GM19328 (cell line): ENCODE measurements at regions not wholly inside any gene's neighbourhood (a gene's known extent, or its start where the extent isn't known, plus 50 kb on each side); places are given as distances from the start of the nearest gene placed in this dataset.
"Not testable (repeated sequence)": the region's sequence is repeated elsewhere in the genome, so short reads cannot be mapped to it uniquely, and the experiment has no call there.

Experiments used
- ATAC-seq: cut with Tn5 transposase; IDR thresholded peaks from one replicate; pipeline ENCODE4 v1.9.1; 2021; ENCODE audit warnings: mild to moderate bottlenecking, moderate library complexity; ENCODE audit not compliant: unreplicated experiment

- ATAC-seq = not testable (repeated sequence)
Observed at GRCh38 chr21:14009238-14009981, 201.3 kb downstream of the LIPI start.

DNA sequence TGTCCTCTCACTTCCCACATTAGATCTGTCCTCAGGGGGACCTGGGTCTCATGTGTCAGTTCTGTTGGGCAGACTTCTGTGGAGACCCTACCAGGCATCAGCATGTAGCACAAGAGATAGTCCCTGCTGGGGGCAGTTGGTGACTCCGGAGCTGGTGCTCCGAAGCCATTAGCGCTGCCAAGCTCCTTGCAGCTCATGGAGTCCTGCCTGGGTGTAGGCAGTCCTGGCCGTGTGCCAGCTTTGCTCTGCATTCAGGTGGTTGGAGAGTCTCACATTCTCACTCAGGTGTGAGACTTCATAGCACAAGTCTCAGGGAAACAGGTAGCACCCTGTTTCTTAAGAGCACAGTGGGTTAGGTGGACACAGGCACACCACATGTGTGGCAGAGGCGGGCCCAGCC is 202.3 kb downstream of the LIPI start:
- ATAC-seq = not testable (repeated sequence)

GRCh38 chr21:14008006-14008405 is 202.7 kb downstream of the LIPI start:
- ATAC-seq = not testable (repeated sequence)

GRCh38 chr21:14006144-14006543 is 204.6 kb downstream of the LIPI start:
- ATAC-seq = not testable (repeated sequence)

DNA sequence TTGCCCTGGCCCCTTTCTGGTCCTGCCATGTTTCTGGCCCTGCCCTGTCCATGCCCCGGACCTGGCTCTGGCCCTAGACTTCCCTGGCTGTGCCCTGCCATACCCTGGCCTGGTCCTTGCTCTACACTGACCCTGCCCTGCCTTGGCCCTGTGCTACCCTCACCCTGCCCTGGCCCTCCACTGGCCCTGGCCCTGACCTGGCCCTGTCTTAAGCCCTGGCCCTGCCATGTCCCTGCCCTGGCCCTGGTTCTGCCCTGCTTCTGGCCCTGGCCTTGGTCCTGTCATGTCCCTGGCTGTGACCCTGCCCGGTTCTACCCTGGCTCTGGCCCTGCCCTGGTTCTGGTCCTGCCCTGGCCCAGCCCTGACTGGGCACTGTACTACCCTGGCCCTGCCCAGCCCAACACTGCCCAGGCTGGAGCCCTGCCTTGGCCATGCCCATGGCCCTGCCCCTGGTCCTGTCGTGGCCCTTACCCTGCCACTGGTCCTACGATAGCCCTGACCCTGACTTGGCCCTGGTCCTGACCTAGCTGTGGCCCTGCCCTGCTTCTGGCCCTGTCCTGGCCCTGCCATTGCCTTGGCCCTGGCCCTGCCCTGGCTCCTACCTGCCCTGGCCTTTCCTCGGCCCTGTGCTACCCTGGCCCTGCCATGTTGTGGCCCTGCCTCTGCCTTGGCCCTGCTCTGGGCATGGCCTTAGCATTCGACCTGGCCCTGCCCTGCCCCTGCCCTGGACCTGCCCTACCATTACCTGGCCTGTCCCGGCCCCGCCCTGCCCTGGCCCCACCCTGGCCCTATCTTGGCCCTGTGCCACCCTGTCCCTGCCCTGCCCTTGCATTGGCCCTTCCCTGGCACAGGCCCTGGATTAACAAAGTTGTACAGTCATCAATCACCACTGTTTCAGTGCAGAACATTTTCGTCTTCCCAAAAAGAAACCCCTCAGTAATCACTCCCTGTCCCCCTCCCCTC is 223.5 kb downstream of the LIPI start:
- not testable (repeated sequence) for ATAC-seq

DNA sequence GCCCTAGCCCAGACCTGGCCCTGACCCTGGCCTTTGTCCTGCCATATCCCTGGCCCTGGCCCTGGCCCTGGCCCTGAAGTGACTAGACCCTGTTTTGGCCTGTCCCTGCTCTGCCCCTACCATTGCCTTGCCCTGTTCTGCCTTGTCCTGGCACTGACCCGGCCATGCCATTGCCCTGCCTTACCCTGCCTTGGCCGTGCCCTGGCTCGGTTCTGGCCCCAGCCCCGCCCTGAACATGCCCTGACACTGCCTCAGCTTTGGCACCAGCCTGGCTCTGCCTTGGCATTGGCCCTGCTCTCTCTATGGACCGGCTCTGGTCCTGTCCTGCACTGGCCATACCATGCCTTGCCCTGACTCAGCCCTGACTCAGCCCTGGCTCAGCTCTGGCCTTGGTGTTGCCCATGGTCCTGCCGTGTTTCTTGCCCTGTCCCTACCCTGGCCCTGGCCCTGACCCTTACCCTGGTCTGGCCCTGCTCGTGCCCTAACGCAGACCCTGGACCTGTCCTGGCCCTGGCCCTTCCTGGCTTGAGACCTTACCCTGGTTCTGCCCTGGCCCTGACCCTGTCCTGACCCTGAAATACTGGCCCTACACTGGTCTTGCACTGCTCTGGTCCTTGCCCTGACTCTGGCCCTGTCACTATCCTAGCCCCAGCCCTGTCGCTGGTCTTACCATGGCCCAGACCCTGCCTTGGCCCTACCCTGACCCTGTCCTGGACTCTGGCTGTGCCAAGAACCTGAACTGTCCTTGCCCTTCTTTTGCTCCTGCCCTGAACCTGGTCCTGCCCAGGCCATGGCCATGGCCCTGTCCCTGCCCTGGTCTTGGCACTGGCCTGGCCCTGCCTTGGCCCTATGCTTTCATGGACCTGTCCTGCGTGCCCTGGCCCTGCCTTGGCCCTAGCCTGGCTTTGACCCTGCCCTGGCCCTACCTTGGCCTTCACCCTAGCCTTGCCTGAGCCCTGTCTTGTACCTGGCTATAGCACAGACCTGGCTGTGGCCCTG is 224.6 kb downstream of the LIPI start:
- not testable (repeated sequence) for ATAC-seq

- ATAC-seq = not testable (repeated sequence)
Observed at GRCh38 chr21:13985137-13985864, 225.5 kb downstream of the LIPI start.

DNA sequence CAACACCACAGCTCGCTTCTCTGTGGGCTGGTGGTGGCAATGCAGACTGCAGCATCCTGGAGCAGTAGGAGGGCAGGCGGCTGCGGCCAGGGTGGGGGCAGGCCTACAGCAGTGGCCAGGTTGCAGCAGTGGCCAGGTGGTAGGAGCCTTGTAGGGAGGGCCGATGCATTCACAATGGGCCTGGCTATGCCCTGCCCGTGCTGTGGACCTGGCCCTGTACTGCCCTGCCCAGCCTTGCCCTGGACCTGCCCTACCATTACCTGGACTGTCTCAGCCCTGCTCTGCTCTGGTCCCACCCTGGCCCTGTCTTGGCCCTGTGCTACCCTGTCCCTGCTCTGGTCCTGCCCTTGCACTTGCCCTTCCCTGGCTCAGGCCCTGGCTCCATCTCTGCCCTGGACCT is 226.0 kb downstream of the LIPI start:
- not testable (repeated sequence) for ATAC-seq

GRCh38 chr21:13981176-13982087 is 229.3 kb downstream of the LIPI start:
- not testable (repeated sequence) for ATAC-seq

DNA sequence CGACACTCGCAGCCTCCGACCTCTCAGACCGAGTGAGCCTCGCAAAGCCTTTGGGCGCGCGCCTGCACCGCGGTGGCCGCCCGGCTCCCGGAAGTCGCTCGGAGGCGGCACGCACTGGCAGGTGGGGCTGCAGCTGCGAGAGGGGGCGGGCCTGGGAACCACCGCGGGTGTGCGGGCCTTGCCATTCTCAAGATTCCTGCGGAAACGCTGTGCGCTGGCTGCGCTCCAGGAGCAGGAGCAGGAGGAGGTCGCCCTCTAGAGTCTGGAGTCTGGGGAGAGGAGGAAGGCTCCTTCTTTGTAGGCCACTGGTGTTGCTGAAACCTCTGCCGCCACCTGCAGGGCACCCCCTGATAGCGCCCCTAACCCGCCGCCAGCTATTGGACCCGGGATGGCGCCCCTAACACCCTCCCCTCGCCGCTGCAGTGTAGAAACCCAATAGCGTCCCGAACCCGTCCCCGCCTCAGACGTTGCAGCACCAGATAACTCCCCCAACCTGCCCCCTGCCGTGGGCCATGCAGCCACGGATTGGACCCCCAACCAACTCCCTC is 230.6 kb downstream of the LIPI start:
- peak; percentile 93 for ATAC-seq

DNA sequence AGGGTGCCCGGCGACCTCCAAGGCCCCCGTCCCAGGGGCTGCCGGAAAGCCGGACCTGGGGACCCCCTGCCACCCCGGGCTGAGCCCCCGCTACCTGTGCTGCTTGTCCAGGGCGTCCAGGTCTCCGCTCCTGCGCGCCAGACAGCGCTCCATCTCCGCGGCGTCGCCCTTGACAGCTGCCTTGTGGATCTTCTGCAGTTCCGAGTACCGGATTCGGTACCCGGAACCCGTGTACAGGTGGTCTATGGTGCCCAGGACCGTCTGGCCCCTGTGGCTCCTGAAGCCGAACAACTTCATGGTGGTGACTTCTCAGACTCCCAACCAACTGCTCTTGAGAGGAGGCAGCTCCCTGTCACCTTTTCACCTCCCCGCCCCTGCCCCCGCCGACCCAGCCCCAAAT is 231.1 kb downstream of the LIPI start:
- not testable (repeated sequence) for ATAC-seq

DNA sequence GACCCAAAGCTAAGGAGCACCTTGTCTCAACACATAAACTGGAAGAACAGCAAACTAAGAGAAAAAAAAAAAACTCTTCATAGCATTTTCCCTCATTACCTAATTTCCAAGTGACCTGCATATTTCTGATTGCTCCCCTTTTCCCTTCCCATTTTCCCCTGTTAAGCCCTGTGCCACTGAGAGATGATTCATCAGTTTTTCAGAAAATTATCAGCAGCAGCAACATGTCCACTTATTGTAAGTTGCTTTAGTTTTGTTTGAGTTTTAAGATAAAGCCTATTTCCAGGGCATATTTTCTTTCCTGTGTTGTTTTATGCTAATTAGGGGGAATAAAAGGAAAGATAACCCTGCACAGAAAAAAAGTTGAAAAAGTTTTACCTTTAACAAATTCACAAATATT is 236.2 kb downstream of the LIPI start:
- not testable (repeated sequence) for ATAC-seq

DNA sequence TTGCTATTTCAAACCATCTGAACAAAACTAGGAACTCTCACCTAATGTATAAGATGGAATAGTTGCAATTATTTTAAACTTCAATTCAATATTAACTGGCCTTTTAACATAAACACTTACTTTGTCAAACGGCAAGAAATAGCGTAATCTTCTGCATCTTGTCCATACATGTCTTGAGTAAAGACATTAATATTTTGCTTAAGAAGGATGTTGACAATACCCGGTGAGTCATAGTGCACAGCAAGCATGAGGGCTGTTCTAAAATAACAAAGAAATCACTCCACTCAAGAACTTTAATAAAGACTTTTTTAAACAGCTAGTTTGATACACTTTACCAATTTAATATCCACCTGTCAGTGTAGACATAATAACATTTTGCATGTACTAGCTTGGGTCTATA is 240.9 kb downstream of the LIPI start:
- ATAC-seq = not testable (repeated sequence)

GRCh38 chr21:13969002-13969401 is 241.8 kb downstream of the LIPI start:
- ATAC-seq = not testable (repeated sequence)

GRCh38 chr21:13963259-13963658 is 247.5 kb downstream of the LIPI start:
- ATAC-seq = not testable (repeated sequence)

- ATAC-seq = no peak
Observed at GRCh38 chr21:13937236-13937635, 273.5 kb downstream of the LIPI start.

- ATAC-seq = not testable (repeated sequence)
Observed at GRCh38 chr21:13936033-13936937, 274.5 kb downstream of the LIPI start.
